Retinal pigment epithelial cell (primary cell): ENCODE measurements at regions not wholly inside any gene's neighbourhood (a gene's known extent, or its start where the extent isn't known, plus 50 kb on each side); places are given as distances from the start of the nearest gene placed in this dataset.

ENCODE experiments used
- DNase-seq: peaks from one replicate; pipeline ENCODE4 v3.0.0-alpha.2; 2010; ENCODE audit warnings: low read depth
- H3K4me3 ChIP-seq: 2 replicates; pipeline ENCODE4 v1.5.1; 2011; ENCODE audit warnings: mild to moderate bottlenecking, low read length, control low read depth, moderate library complexity
- CTCF ChIP-seq: conservative IDR thresholded peaks from 2 replicates; pipeline ENCODE4 v1.5.1; 2011; ENCODE audit warnings: low read depth, low read length, control low read depth, inconsistent platforms

GRCh38 chr9:85884256-85884655, 56.7 kb upstream of the NAA35 start:
- DNase-seq = no peak
- H3K4me3 ChIP-seq = no peak overlapping the region
- TF ChIP-seq CTCF = no peak

GRCh38 chr9:85890962-85891361, 50.0 kb upstream of the NAA35 start:
- H3K4me3 ChIP-seq = no peak overlapping the region
- no peak for TF ChIP-seq CTCF
- DNase-seq = no peak
